ENCODE measurements at regions not wholly inside any gene's neighbourhood (a gene's known extent, or its start where the extent isn't known, plus 50 kb on each side); places are given as distances from the start of the nearest gene placed in this dataset.

DNA sequence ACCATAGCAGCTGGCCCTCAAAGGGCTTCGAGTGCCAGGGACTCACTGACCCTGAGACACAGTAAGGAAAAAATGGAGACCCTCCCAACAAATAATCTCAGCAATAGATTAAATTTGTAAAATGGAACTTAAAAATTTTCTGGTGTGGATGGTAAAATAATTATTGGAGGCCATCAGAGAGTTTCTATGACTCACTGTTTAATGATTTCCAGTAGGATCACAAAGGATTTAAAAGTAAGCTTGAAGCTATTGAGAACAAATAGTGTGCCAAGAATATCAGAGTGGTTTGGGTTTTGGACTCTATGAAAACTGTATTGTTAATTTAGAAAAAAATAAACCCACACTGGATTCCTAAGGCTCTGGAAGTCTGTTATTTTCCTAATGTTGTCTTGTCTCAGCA, 115.2 kb upstream of the AKIRIN2 start:
- no TSS peak for BruUV-seq (replicated peaks)
- no peaks in the 10 kb centered on the region for H4K20me1 ChIP-seq (ENCODE audit: insufficient read depth, low read length)
- no peaks in the 10 kb centered on the region for H3K4me1 ChIP-seq (ENCODE audit: insufficient read depth, low read length, poor library complexity, severe bottlenecking)
- H3K36me3 ChIP-seq (ENCODE audit: insufficient read depth, low read length) = no peaks in the 10 kb centered on the region; the same call in 1 of the 2 replicates
- ChIA-PET CTCF (ENCODE audit: unreplicated experiment) (interaction anchor here (0.9 kb wide), 1 partner anchor 9 kb away, joined by 4 read pairs; no protein-coding TSS in a partner anchor), POLR2A (interaction anchor here (1.0 to 5.6 kb wide), 5 partner anchors 8 to 101 kb away, joined by 4 to 30 read pairs (median 14); no protein-coding TSS in a partner anchor)
- no peak overlapping the region for H3K4me2 ChIP-seq (ENCODE audit: low read length)
- DNase-seq (ENCODE audit: low spot score) = no peak
- TF ChIP-seq, protein P1, sequence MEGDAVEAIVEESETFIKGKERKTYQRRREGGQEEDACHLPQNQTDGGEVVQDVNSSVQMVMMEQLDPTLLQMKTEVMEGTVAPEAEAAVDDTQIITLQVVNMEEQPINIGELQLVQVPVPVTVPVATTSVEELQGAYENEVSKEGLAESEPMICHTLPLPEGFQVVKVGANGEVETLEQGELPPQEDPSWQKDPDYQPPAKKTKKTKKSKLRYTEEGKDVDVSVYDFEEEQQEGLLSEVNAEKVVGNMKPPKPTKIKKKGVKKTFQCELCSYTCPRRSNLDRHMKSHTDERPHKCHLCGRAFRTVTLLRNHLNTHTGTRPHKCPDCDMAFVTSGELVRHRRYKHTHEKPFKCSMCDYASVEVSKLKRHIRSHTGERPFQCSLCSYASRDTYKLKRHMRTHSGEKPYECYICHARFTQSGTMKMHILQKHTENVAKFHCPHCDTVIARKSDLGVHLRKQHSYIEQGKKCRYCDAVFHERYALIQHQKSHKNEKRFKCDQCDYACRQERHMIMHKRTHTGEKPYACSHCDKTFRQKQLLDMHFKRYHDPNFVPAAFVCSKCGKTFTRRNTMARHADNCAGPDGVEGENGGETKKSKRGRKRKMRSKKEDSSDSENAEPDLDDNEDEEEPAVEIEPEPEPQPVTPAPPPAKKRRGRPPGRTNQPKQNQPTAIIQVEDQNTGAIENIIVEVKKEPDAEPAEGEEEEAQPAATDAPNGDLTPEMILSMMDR (conservative IDR thresholded peaks at IDR 0.05; ENCODE audit: low read length) = no peak
- no peak for TF ChIP-seq EZH2phosphoT487 (IDR thresholded peaks at IDR 0.05; ENCODE audit: borderline replicate concordance, low read depth, low read length)
- no peaks in the 10 kb centered on the region for H3K9me2 ChIP-seq (ENCODE audit: insufficient read depth, low read length)
- H3K79me2 ChIP-seq (ENCODE audit: insufficient read depth, low read depth, low read length) = no peaks in the 10 kb centered on the region
- no peak overlapping the region for H2AFZ ChIP-seq (ENCODE audit: low read length)
- no peaks in the 10 kb centered on the region for H3K9me3 ChIP-seq (ENCODE audit: low read length)
- intact Hi-C loops (cut with micrococcal nuclease; ENCODE audit: unreplicated experiment) = no loop called here
- H3K4me3 ChIP-seq (ENCODE audit: low read depth, low read length, poor library complexity, severe bottlenecking) = no peak overlapping the region
- no peak overlapping the region for H3K27ac ChIP-seq (ENCODE audit: low read depth, low read length, poor library complexity, severe bottlenecking)

DNA sequence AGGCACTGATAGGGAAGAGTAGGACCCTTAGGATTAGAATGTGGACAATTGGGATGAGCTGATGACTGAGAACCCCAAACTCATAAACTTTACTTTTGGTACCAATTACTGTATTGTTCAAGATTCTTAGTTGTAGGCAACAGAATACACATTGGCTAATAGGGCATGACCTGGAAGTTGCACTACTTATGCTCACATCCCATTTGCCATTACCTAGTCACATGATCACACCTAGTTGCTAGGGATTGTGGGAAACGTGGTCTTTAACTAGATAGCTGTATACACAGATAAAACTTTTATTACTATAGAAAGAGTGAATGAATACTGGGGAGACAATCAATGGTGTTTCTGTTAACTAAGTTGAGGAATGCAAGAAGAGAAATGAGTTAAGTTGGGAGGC, 113.4 kb upstream of the AKIRIN2 start:
- no peaks in the 10 kb centered on the region for H3K79me2 ChIP-seq (ENCODE audit: insufficient read depth, low read depth, low read length)
- H3K27ac ChIP-seq (ENCODE audit: low read depth, low read length, poor library complexity, severe bottlenecking) = no peak overlapping the region
- intact Hi-C loops (cut with micrococcal nuclease; ENCODE audit: unreplicated experiment) = no loop called here
- no peaks in the 10 kb centered on the region for H3K4me1 ChIP-seq (ENCODE audit: insufficient read depth, low read length, poor library complexity, severe bottlenecking)
- no peaks in the 10 kb centered on the region; the same call in 1 of the 2 replicates for H3K36me3 ChIP-seq (ENCODE audit: insufficient read depth, low read length)
- DNase-seq (ENCODE audit: low spot score) = no peak
- no peak for TF ChIP-seq EZH2phosphoT487 (IDR thresholded peaks at IDR 0.05; ENCODE audit: borderline replicate concordance, low read depth, low read length)
- TF ChIP-seq, protein P1 (conservative IDR thresholded peaks at IDR 0.05; ENCODE audit: low read length) = no peak
- no peak overlapping the region for H3K4me2 ChIP-seq (ENCODE audit: low read length)
- H3K9me2 ChIP-seq (ENCODE audit: insufficient read depth, low read length) = no peaks in the 10 kb centered on the region
- ChIA-PET POLR2A (interaction anchor here (0.6 to 5.6 kb wide), 7 partner anchors 9 to 813 kb away, joined by 3 to 30 read pairs (median 4); no protein-coding TSS in a partner anchor), CTCF (ENCODE audit: unreplicated experiment) (interaction anchor here (1.0 kb wide), 1 partner anchor 17 kb away, joined by 3 read pairs; no protein-coding TSS in a partner anchor)
- H3K4me3 ChIP-seq (ENCODE audit: low read depth, low read length, poor library complexity, severe bottlenecking) = no peak overlapping the region
- BruUV-seq (replicated peaks) = no TSS peak
- H2AFZ ChIP-seq (ENCODE audit: low read length) = no peak overlapping the region
- H4K20me1 ChIP-seq (ENCODE audit: insufficient read depth, low read length) = no peaks in the 10 kb centered on the region
- no peaks in the 10 kb centered on the region for H3K9me3 ChIP-seq (ENCODE audit: low read length)

DNA sequence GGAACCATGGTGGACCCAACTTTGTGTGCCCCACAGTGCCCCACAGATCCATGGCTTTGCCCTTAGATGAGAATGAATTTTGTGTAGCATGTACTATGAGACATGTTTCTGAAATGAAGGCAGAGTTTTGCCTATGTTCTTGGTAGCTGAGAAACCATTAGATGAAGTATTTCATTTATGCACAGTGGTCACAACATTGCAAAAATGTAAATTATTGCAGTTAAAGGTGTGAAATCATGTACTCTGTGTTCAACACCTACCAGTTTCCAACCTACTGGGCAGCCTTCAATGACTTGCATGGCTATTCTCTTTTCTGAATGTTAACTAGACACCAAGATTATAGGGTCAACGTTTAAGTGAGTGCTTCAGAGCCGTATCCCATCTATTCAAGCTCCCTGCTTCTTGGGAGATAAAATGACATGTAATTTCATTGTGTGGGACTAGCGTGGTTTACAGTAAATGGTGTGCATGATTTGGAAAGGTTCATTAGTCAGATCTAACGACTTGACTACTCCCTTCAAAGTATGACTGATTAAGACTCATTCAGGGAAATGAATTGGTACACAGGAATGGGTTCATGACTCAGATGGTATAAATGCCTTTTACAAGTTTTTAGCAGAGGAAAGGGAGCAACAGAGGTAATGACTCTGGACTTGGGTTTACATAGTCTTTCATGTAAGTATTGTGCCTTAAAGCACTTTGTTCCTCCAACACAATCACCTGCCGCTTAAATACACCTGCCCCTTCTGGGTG, 106.1 kb upstream of the AKIRIN2 start:
- Histone ChIP-seq H3K36me3 (ENCODE audit: insufficient read depth, low read length) (no peaks in the 10 kb centered on the region), H3K9me3 (ENCODE audit: low read length) (no peaks in the 10 kb centered on the region), H2AFZ (ENCODE audit: low read length) (peak overlapping the region; percentile 46; the same call in 1 of the 2 replicates), H3K27ac (ENCODE audit: low read depth, low read length, poor library complexity, severe bottlenecking) (no peak overlapping the region), H3K4me2 (ENCODE audit: low read length) (no peak overlapping the region), H4K20me1 (ENCODE audit: insufficient read depth, low read length) (no peaks in the 10 kb centered on the region), H3K9me2 (ENCODE audit: insufficient read depth, low read length) (no peaks in the 10 kb centered on the region), H3K4me3 (ENCODE audit: low read depth, low read length, poor library complexity, severe bottlenecking) (no peak overlapping the region), H3K79me2 (ENCODE audit: insufficient read depth, low read depth, low read length) (0 out of 2 replicates have a peak, but pooled peaks cover 3% of the 10 kb centered on the region), H3K4me1 (ENCODE audit: insufficient read depth, low read length, poor library complexity, severe bottlenecking) (peaks cover 49% of the 10 kb centered on the region)
- TF ChIP-seq EZH2phosphoT487 (IDR thresholded peaks at IDR 0.05; ENCODE audit: borderline replicate concordance, low read depth, low read length) = no peak
- TF ChIP-seq, protein P1 (conservative IDR thresholded peaks at IDR 0.05; ENCODE audit: low read length) = no peak
- DNase-seq (ENCODE audit: low spot score) = no peak
- BruUV-seq (replicated peaks) = no TSS peak
- ChIA-PET POLR2A (interaction anchor here (0.5 to 3.6 kb wide), 8 partner anchors 9 to 375 kb away, joined by 3 to 30 read pairs (median 7); no protein-coding TSS in a partner anchor), CTCF (ENCODE audit: unreplicated experiment) (no interaction called here)
- intact Hi-C loops (cut with micrococcal nuclease; ENCODE audit: unreplicated experiment) = no loop called here
